ENCODE measurements at regions not wholly inside any gene's neighbourhood (a gene's known extent, or its start where the extent isn't known, plus 50 kb on each side); places are given as distances from the start of the nearest gene placed in this dataset.

GRCh38 chr5:135745897-135746500 is 88.5 kb upstream of the SLC25A48 start:
- TF ChIP-seq POLR2A (IDR thresholded peaks at IDR 0.05; ENCODE audit: low read depth, low read length) (no peak), TAF1 (IDR thresholded peaks at IDR 0.05; ENCODE audit: borderline replicate concordance, low read depth, low read length) (no peak)
